ENCODE measurements at regions not wholly inside any gene's neighbourhood (a gene's known extent, or its start where the extent isn't known, plus 50 kb on each side); places are given as distances from the start of the nearest gene placed in this dataset.

DNA sequence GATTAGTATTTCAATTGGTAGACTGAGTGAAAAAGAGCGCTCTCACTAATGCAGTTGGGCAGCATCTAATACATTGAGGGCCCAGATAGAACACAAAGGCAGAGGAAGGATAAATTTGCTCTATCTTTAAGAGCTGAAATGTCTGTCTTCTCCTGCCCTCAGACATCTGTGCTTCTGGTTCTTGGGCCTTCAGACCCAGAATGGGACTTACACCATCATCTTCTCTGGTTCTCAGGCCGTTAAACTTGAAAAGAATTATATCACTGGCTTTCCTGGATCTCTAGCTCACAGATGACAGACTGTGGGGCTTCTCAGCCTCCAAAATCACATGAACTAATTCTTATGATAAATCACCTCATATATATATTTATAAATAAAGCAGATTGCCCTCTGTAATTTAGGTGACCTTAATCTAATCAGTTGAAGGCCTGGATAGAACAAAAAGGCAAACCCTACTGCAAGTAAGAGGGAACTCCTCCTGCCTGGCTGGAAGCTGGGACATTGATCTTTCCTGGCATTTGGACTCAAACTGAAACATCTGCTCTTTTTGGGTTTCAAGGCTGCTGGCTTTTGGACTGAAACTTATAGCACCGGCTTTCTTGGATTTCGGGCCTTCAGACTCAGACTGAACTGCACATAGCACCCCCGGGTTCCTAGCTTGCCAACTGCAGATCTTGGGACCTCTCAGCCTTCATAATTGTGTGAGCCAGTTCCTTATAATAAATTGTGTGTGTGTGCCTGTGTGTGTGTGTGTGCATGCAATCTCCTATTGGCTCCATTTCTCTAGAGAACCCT is 390.4 kb upstream of the PLXNA2 start:
- DNase-seq (ENCODE audit: low read depth), result no peak

- peak; percentile 16 for DNase-seq (ENCODE audit: low read depth)
Measured at GRCh38 chr1:208637181-208637580, 393.0 kb upstream of the PLXNA2 start.

DNA sequence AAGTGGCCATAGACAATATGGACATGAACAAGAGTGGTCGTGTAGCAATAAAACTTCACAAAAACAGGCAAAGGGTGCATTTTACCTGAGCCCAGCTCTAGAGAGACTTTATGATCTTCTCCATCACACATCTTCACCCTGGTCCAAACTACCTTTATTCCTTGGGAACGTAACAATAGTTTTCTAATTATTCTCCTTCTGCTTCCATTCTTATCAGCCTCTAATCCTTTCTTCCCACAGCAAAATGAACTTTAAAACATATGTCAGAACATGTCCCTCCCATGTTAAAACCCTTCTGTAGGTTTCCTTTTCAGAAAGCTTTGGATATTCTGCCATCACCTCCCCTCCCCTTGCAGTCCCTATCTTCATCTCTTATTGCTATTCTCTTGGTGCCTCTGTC is 395.2 kb upstream of the PLXNA2 start:
- no peak for DNase-seq (ENCODE audit: low read depth)

GRCh38 chr1:208640295-208640694 is 396.1 kb upstream of the PLXNA2 start:
- no peak for DNase-seq (ENCODE audit: low read depth)

GRCh38 chr1:208641579-208642280 is 397.5 kb upstream of the PLXNA2 start:
- no peak for DNase-seq (ENCODE audit: low read depth)

- DNase-seq (ENCODE audit: low read depth), result no peak
Measured at GRCh38 chr1:208643005-208643597, 398.9 kb upstream of the PLXNA2 start.

DNA sequence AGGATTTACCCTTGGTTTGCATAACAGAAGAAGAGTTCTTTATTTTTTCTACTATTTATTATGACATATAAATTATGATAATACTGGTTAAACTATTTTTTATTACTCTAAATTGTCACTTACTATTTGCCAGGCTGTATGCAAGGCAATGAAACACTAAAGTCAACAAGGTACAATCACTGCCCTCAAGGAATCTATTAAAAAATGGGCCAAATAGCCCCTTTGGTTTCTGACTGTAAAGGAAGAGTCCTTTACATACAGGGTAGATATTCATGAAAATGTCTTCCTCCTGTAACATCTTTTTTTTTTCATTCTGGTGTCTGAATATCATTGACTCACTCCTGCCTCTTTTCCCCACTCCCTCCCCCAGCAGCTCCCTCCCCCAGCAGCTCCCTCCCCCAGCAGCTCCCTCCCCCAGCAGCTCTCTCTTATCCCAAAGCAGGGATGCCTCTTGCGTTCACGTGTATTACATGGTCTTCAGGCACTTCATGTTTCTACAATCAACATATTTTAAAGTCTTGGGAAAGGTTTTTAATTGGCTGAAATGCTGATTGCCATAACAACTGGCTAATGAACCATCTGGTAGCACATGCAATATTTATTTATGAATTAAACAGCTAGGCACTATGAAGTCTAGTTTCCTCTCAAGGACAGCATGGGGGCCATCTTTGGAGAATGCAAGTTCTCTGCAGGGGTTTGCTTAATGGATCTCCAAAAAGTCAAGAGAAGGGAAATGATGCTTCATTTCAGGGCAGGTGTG is 400.4 kb upstream of the PLXNA2 start:
- DNase-seq (ENCODE audit: low read depth), result no peak

DNA sequence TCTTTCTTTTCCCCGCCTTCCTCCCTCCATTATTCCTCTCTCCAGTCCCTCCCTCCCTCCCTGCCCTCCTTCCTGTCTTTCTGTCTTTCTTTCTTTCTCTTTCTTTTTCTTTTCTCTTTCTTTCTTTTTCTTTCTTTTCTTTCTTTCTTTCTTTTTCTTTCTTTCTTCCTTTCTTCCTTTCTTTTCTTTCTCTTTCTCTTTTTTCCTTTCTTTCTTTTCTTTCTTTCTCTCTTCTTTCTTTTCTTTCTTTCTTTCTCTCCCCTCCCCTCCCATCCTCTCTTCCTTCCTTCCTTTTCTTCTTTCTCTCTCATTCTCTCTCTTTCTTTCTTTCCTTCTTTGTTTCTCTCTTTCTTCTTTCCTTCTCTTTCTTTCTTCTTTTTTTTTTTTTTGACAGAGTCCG is 402.2 kb upstream of the PLXNA2 start:
- no peak for DNase-seq (ENCODE audit: low read depth)

DNA sequence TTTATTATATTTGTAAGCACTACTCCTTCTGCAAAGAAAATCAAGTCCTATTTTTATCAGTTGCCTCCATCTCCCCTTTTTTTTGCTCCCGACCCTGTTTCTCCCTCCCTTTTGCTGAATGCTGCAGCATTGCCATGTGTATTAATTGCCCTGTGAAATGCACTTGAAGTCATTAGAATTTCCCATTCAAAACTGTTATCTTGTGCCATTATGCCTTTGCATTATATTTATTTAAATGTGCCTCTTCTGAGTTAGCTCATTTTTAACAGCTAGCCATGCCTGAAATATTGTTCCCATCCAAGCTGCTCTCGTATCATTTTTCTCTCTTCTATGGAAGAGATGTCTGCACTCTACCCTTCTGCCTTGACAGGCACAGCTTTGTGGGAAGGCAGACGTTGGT is 404.0 kb upstream of the PLXNA2 start:
- DNase-seq (ENCODE audit: low read depth), result no peak

DNA sequence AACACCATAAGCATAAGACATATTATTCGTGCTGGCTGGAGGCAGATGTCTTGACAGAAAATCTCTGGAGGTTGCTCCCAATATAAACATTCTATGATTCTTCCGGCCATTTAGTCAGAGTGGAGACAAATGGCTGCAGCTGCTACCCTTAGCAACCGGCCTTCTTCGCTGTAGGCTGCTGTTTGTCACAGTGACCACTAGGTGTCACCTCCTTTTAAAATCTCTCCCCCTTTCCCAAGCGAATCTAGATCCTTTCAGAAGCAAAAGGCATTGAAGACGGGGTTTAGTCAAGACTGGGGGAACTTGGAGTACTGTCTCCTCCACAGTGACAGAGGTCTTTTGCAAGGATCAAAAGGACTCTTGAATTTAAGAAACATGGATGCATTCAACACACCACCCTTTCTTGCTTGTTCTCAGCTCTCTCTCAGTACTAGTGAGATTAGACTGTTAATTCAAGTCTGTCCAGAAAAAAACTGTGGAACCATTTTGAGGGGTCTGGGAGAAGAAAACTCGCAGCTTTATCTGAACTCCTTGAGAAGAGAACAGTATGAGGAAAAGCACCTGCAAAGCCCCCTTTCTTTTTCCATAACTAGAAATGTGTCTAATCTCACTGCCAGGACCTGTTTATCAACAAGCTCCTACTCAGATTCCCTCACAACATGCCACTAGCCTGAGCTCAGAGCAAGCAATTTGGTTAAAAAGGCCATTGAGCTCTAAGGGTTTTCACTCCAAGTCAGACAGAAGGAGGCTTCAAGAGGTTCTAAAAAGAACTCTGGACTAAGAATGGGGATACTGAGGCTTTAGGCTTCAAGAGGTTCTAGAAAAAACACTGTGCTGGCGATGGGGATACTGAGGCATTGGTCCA is 408.3 kb upstream of the PLXNA2 start:
- DNase-seq (ENCODE audit: low read depth), result peak; percentile 77

GRCh38 chr1:208653426-208653825 is 409.2 kb upstream of the PLXNA2 start:
- DNase-seq (ENCODE audit: low read depth), result no peak

GRCh38 chr1:208654241-208654640 is 410.1 kb upstream of the PLXNA2 start:
- peak; percentile 34 for DNase-seq (ENCODE audit: low read depth)

DNA sequence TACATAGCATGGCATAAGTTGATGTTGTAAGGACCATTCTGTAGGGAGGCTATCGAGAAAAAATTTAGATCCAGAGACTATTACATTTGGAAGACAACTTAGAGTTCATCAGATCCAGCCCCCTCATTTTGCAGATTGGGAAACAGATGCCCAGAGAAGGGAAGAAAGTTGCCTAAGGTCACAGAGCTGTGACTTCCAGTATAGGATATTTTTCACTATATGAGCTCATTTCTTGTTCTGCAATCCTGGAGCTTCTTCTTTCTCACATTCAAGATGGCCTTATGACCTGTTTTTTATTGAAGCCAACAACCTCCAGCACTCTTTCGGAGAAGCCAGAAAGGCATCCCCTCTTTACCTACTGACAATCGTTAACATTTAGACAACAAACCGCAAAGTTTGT is 421.8 kb upstream of the PLXNA2 start:
- DNase-seq (ENCODE audit: low read depth), result no peak

DNA sequence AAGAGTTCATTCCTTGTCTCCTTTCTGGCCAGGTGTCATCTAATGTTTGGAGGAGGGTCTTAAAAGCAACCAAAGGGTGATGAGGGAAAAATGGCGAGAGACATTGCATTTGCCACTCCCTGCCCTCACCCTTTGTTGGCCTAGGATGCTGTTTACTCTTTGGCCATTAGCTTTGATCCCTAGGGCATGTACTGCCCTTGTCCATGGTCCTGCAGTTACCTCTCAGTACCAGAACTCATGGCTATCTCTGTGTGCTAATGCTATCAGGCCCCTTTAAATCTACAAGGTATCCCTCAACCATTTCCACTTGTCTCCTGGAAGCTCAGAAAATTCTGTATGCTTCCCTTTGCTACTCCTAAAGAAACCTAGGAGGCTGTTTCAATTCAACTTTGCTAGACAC is 424.8 kb upstream of the PLXNA2 start:
- DNase-seq (ENCODE audit: low read depth), result peak; percentile 40

DNA sequence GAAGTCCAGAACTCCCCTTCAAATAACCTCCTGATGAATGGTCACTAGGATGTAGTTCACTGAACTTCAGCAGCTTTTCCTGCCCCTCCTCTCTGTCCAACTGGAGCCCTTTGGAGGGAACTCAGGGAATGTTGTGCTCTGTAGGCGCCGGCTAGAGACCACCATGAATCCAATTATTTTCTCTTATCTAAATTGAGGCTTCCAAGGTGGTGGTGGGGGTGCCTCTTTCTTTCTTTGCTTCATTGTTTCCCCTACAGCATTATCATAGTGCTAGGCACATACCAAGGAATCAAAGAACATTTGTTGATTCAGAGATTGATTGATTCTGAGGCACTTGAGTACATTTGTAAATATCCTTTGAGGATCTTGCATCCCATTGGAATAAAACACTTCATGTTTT is 426.6 kb upstream of the PLXNA2 start:
- DNase-seq (ENCODE audit: low read depth), result no peak

- DNase-seq (ENCODE audit: low read depth), result no peak
Measured at GRCh38 chr1:208681878-208682663, 437.9 kb upstream of the PLXNA2 start.

- no peak for DNase-seq (ENCODE audit: low read depth)
Measured at GRCh38 chr1:208682664-208683013, 438.5 kb upstream of the PLXNA2 start.

- DNase-seq (ENCODE audit: low read depth), result no peak
Measured at GRCh38 chr1:208683141-208683540, 439.0 kb upstream of the PLXNA2 start.

GRCh38 chr1:208684192-208684591 is 440.0 kb upstream of the PLXNA2 start:
- DNase-seq (ENCODE audit: low read depth), result no peak

GRCh38 chr1:208686592-208686991 is 442.4 kb upstream of the PLXNA2 start:
- no peak for DNase-seq (ENCODE audit: low read depth)

Measured in myocyte (in vitro differentiated cells).